ENCODE measurements at regions not wholly inside any gene's neighbourhood (a gene's known extent, or its start where the extent isn't known, plus 50 kb on each side); places are given as distances from the start of the nearest gene placed in this dataset.
A peak's percentile ranks its signal among the peaks of the same experiment; 100 is the strongest.
"Not testable (repeated sequence)": the region's sequence is repeated elsewhere in the genome, so short reads cannot be mapped to it uniquely, and the experiment has no call there.

- no peak for DNase-seq
Measured at GRCh38 chr1:238334170-238334569, 443.4 kb upstream of the ZP4 start.

GRCh38 chr1:238331557-238331956 is 440.8 kb upstream of the ZP4 start:
- DNase-seq, result no peak

GRCh38 chr1:238329671-238330070 is 438.9 kb upstream of the ZP4 start:
- no peak for DNase-seq

GRCh38 chr1:238327033-238327432 is 436.3 kb upstream of the ZP4 start:
- not testable (repeated sequence) for DNase-seq

- not testable (repeated sequence) for DNase-seq
Measured at GRCh38 chr1:238326479-238326878, 435.8 kb upstream of the ZP4 start.

- no peak for DNase-seq
Measured at GRCh38 chr1:238324211-238324864, 433.6 kb upstream of the ZP4 start.

GRCh38 chr1:238323490-238323889 is 432.8 kb upstream of the ZP4 start:
- DNase-seq, result no peak

GRCh38 chr1:238319957-238320356 is 429.2 kb upstream of the ZP4 start:
- DNase-seq, result no peak

GRCh38 chr1:238318294-238319110 is 427.8 kb upstream of the ZP4 start:
- DNase-seq, result no peak

GRCh38 chr1:238312969-238313368 is 422.2 kb upstream of the ZP4 start:
- no peak for DNase-seq

- no peak for DNase-seq
Measured at GRCh38 chr1:238306411-238306810, 415.7 kb upstream of the ZP4 start.

- DNase-seq, result no peak
Measured at GRCh38 chr1:238302646-238303045, 411.9 kb upstream of the ZP4 start.

- no peak for DNase-seq
Measured at GRCh38 chr1:238296371-238296770, 405.6 kb upstream of the ZP4 start.

GRCh38 chr1:238293075-238293474 is 402.4 kb upstream of the ZP4 start:
- no peak for DNase-seq

- no peak for DNase-seq
Measured at GRCh38 chr1:238281418-238281817, 390.7 kb upstream of the ZP4 start.

GRCh38 chr1:238279694-238280380 is 389.1 kb upstream of the ZP4 start:
- no peak for DNase-seq

GRCh38 chr1:238272145-238272544 is 381.4 kb upstream of the ZP4 start:
- DNase-seq, result no peak

GRCh38 chr1:238265866-238266265 is 375.1 kb upstream of the ZP4 start:
- no peak for DNase-seq

GRCh38 chr1:238264951-238265350 is 374.2 kb upstream of the ZP4 start:
- DNase-seq, result no peak

- no peak for DNase-seq
Measured at GRCh38 chr1:238258510-238258909, 367.8 kb upstream of the ZP4 start.

- DNase-seq, result no peak
Measured at GRCh38 chr1:238257018-238257621, 366.4 kb upstream of the ZP4 start.

- no peak for DNase-seq
Measured at GRCh38 chr1:238254935-238255334, 364.2 kb upstream of the ZP4 start.

GRCh38 chr1:238252033-238252802 is 361.5 kb upstream of the ZP4 start:
- peak; percentile 27 for DNase-seq
